Activated naive CD4-positive, alpha-beta T cell treated with anti-CD3 and anti-CD28 coated beads for 36 hours (primary cell): ENCODE measurements at regions not wholly inside any gene's neighbourhood (a gene's known extent, or its start where the extent isn't known, plus 50 kb on each side); places are given as distances from the start of the nearest gene placed in this dataset.

ENCODE experiments used
- CTCF ChIA-PET: fragments of 350-600 bp; sonication (Branson Sonifier 250); formaldehyde crosslinking; loops from one replicate; lab custom pipeline; 2021; ENCODE audit warnings: antibody characterized with exemption; lab: Charles Lee
- DNase-seq: peaks from one replicate; pipeline ENCODE4 v3.0.0-alpha.2; 2020
- H3K27ac Mint-ChIP-seq: one replicate; pipeline ENCODE4 v1.8.0; 2021; ENCODE audit warnings: mild to moderate bottlenecking, mixed read lengths
- H3K27me3 Mint-ChIP-seq: one replicate; pipeline ENCODE4 v1.8.0; 2021; ENCODE audit warnings: low read depth, mixed read lengths
- H3K36me3 Mint-ChIP-seq: one replicate; pipeline ENCODE4 v1.8.0; 2021; ENCODE audit warnings: low read depth, mixed read lengths
- H3K4me1 Mint-ChIP-seq: one replicate; pipeline ENCODE4 v1.8.0; 2021; ENCODE audit warnings: low read depth, mixed read lengths
- H3K4me3 Mint-ChIP-seq: one replicate; pipeline ENCODE4 v1.8.0; 2021; ENCODE audit warnings: mild to moderate bottlenecking, moderate library complexity, mixed read lengths
- H3K9me3 Mint-ChIP-seq: one replicate; pipeline ENCODE4 v1.8.0; 2021; ENCODE audit warnings: mixed read lengths
- intact Hi-C: fragments of 100-400 bp; cut with micrococcal nuclease; formaldehyde crosslinking; loops from one replicate; pipeline ENCODE4 v1.15.1; 2023

GRCh38 chr5:87499478-87500410 lies 87.0 kb upstream of the CCNH start:
- peaks cover 6% of the 10 kb centered on the region for H3K9me3 Mint-ChIP-seq
- H3K36me3 Mint-ChIP-seq, result no peaks in the 10 kb centered on the region
- intact Hi-C loops, result no loop called here
- H3K27me3 Mint-ChIP-seq, result no peaks in the 10 kb centered on the region
- CTCF ChIA-PET, result no interaction called here
- no peak for DNase-seq
- no peak overlapping the region for H3K4me3 Mint-ChIP-seq
- H3K27ac Mint-ChIP-seq, result no peak overlapping the region
- no peaks in the 10 kb centered on the region for H3K4me1 Mint-ChIP-seq
